ENCODE measurements at regions not wholly inside any gene's neighbourhood (a gene's known extent, or its start where the extent isn't known, plus 50 kb on each side); places are given as distances from the start of the nearest gene placed in this dataset.

GRCh38 chr2:111657351-111657975 lies 226.5 kb downstream of the ANAPC1 start:
- 96 to 98% methylated on average over 8 of the region's 8 CpGs for WGBS, 2 donors
- Histone ChIP-seq H3K4me1 (ENCODE audit: control insufficient read depth in 5 of 5, insufficient read depth in 5 of 5, low read length in 5 of 5) (peaks cover 0 to 12% (median 0%) of the 10 kb centered on the region in 5 donors), H3K9me3 (ENCODE audit: control insufficient read depth in 4 of 4, insufficient read depth in 3 of 4, low read length in 3 of 4) (peaks cover 0 to 2% (median 0%) of the 10 kb centered on the region in 4 donors), H3K4me3 (no peak overlapping the region), H3K27ac (ENCODE audit: low read depth in 1 of 2, low read length in 1 of 2) (no peak overlapping the region), H3K9ac (ENCODE audit: insufficient read depth in 1 of 2, low read length in 2 of 2) (no peak overlapping the region), H3K36me3 (ENCODE audit: control insufficient read depth in 4 of 4, insufficient read depth in 4 of 4, low read length in 4 of 4) (no peaks in the 10 kb centered on the region), H3K27me3 (ENCODE audit: control insufficient read depth in 3 of 3, insufficient read depth in 3 of 3, low read length in 2 of 3) (no peaks in the 10 kb centered on the region)
- TF ChIP-seq, protein P1, sequence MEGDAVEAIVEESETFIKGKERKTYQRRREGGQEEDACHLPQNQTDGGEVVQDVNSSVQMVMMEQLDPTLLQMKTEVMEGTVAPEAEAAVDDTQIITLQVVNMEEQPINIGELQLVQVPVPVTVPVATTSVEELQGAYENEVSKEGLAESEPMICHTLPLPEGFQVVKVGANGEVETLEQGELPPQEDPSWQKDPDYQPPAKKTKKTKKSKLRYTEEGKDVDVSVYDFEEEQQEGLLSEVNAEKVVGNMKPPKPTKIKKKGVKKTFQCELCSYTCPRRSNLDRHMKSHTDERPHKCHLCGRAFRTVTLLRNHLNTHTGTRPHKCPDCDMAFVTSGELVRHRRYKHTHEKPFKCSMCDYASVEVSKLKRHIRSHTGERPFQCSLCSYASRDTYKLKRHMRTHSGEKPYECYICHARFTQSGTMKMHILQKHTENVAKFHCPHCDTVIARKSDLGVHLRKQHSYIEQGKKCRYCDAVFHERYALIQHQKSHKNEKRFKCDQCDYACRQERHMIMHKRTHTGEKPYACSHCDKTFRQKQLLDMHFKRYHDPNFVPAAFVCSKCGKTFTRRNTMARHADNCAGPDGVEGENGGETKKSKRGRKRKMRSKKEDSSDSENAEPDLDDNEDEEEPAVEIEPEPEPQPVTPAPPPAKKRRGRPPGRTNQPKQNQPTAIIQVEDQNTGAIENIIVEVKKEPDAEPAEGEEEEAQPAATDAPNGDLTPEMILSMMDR (IDR thresholded peaks at IDR 0.05; ENCODE audit: control extremely low read depth, extremely low read depth): no peak
- ATAC-seq (ENCODE audit: insufficient read depth, low FRiP score): no peak
- no peak for DNase-seq

- H3K9me3 ChIP-seq (ENCODE audit: control insufficient read depth in 4 of 4, insufficient read depth in 3 of 4, low read length in 3 of 4): peaks cover 0 to 2% (median 0%) of the 10 kb centered on the region in 4 donors
- no peaks in the 10 kb centered on the region for H3K27me3 ChIP-seq (ENCODE audit: control insufficient read depth in 3 of 3, insufficient read depth in 3 of 3, low read length in 2 of 3)
- no peak overlapping the region for H3K4me3 ChIP-seq
- H3K9ac ChIP-seq (ENCODE audit: insufficient read depth in 1 of 2, low read length in 2 of 2): no peak overlapping the region
- H3K36me3 ChIP-seq (ENCODE audit: control insufficient read depth in 4 of 4, insufficient read depth in 4 of 4, low read length in 4 of 4): no peaks in the 10 kb centered on the region
- DNase-seq (peak; percentile 42 to 79 (median 54)), ATAC-seq (ENCODE audit: insufficient read depth, low FRiP score) (peak; percentile 88)
- TF ChIP-seq, protein P1 (IDR thresholded peaks at IDR 0.05; ENCODE audit: control extremely low read depth, extremely low read depth): no peak
- peaks cover 0 to 19% (median 0%) of the 10 kb centered on the region in 5 donors for H3K4me1 ChIP-seq (ENCODE audit: control insufficient read depth in 5 of 5, insufficient read depth in 5 of 5, low read length in 5 of 5)
- WGBS, 2 donors: 49 to 54% methylated on average over 13 of the region's 13 CpGs
- H3K27ac ChIP-seq (ENCODE audit: low read depth in 1 of 2, low read length in 1 of 2): peak overlapping the region in 1 of 2 donors; percentile 92
Observed at GRCh38 chr2:111659361-111660333, 224.3 kb downstream of the ANAPC1 start.

DNA sequence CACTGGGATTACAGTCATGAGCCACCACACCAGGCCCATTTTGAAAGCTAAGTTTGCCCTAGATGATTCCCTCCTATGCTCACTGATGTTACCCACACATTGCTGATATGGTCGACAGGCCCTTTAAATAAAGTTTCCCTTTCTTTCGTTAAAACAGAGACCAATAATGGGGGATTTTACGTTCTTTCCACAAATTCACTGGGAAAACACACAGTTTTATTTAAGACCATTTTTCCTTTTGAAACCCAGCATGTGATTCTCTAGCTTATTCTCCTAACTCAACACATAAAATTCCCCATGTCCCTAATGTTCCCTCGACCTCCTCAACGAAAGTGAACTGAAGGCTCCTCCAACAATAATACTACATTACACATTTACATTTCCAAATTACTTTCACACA lies 223.2 kb downstream of the ANAPC1 start:
- DNase-seq (no peak), ATAC-seq (ENCODE audit: insufficient read depth, low FRiP score) (no peak)
- TF ChIP-seq, protein P1 (IDR thresholded peaks at IDR 0.05; ENCODE audit: control extremely low read depth, extremely low read depth): no peak
- Histone ChIP-seq H3K4me3 (no peak overlapping the region), H3K9ac (ENCODE audit: insufficient read depth in 1 of 2, low read length in 2 of 2) (no peak overlapping the region), H3K27ac (ENCODE audit: low read depth in 1 of 2, low read length in 1 of 2) (no peak overlapping the region), H3K36me3 (ENCODE audit: control insufficient read depth in 4 of 4, insufficient read depth in 4 of 4, low read length in 4 of 4) (no peaks in the 10 kb centered on the region), H3K4me1 (ENCODE audit: control insufficient read depth in 5 of 5, insufficient read depth in 5 of 5, low read length in 5 of 5) (peaks cover 0 to 19% (median 0%) of the 10 kb centered on the region in 5 donors), H3K27me3 (ENCODE audit: control insufficient read depth in 3 of 3, insufficient read depth in 3 of 3, low read length in 2 of 3) (no peaks in the 10 kb centered on the region), H3K9me3 (ENCODE audit: control insufficient read depth in 4 of 4, insufficient read depth in 3 of 4, low read length in 3 of 4) (peaks cover 0 to 2% (median 0%) of the 10 kb centered on the region in 4 donors)
- WGBS, 2 donors: 98% methylated on average over 5 of the region's 5 CpGs

All from lung (tissue), 11 donors.